ENCODE measurements at regions not wholly inside any gene's neighbourhood (a gene's known extent, or its start where the extent isn't known, plus 50 kb on each side); places are given as distances from the start of the nearest gene placed in this dataset.
"Not testable (repeated sequence)": the region's sequence is repeated elsewhere in the genome, so short reads cannot be mapped to it uniquely, and the experiment has no call there.

GRCh38 chr2:144114760-144115159, 405.2 kb downstream of the ZEB2 start:
- no peak for DNase-seq

GRCh38 chr2:144111437-144111836, 408.5 kb downstream of the ZEB2 start:
- DNase-seq = no peak

- DNase-seq = not testable (repeated sequence)
Measured at GRCh38 chr2:144106104-144106503, 413.8 kb downstream of the ZEB2 start.

GRCh38 chr2:144102386-144102785, 417.5 kb downstream of the ZEB2 start:
- no peak for DNase-seq

- no peak for DNase-seq
Measured at GRCh38 chr2:144099780-144100377, 420.0 kb downstream of the ZEB2 start.

- no peak for DNase-seq
Measured at GRCh38 chr2:144099340-144099739, 420.6 kb downstream of the ZEB2 start.

GRCh38 chr2:144097440-144098225, 422.3 kb downstream of the ZEB2 start:
- no peak for DNase-seq

- DNase-seq = no peak
Measured at GRCh38 chr2:144096531-144096930, 423.4 kb downstream of the ZEB2 start.

GRCh38 chr2:144094408-144095151, 425.3 kb downstream of the ZEB2 start:
- no peak for DNase-seq

- no peak for DNase-seq
Measured at GRCh38 chr2:144091622-144092021, 428.3 kb downstream of the ZEB2 start.

GRCh38 chr2:144088863-144089262, 431.1 kb downstream of the ZEB2 start:
- no peak for DNase-seq

GRCh38 chr2:144086965-144087364, 433.0 kb downstream of the ZEB2 start:
- no peak for DNase-seq

- DNase-seq = no peak
Measured at GRCh38 chr2:144085016-144085415, 434.9 kb downstream of the ZEB2 start.

- no peak for DNase-seq
Measured at GRCh38 chr2:144084114-144084661, 435.7 kb downstream of the ZEB2 start.

GRCh38 chr2:144083211-144083610, 436.7 kb downstream of the ZEB2 start:
- DNase-seq = no peak

- no peak for DNase-seq
Measured at GRCh38 chr2:144082777-144083176, 437.1 kb downstream of the ZEB2 start.

GRCh38 chr2:144082327-144082726, 437.6 kb downstream of the ZEB2 start:
- DNase-seq = no peak

GRCh38 chr2:144081272-144081671, 438.6 kb downstream of the ZEB2 start:
- DNase-seq = no peak

GRCh38 chr2:144079803-144080202, 440.1 kb downstream of the ZEB2 start:
- DNase-seq = no peak

- DNase-seq = peak; percentile 50
Measured at GRCh38 chr2:144078802-144079724, 440.9 kb downstream of the ZEB2 start.

- DNase-seq = no peak
Measured at GRCh38 chr2:144078106-144078505, 441.8 kb downstream of the ZEB2 start.

GRCh38 chr2:144074450-144074849, 445.5 kb downstream of the ZEB2 start:
- DNase-seq = no peak

- no peak for DNase-seq
Measured at GRCh38 chr2:144071461-144071860, 448.5 kb downstream of the ZEB2 start.
